ENCODE measurements at regions not wholly inside any gene's neighbourhood (a gene's known extent, or its start where the extent isn't known, plus 50 kb on each side); places are given as distances from the start of the nearest gene placed in this dataset.
A peak's percentile ranks its signal among the peaks of the same experiment; 100 is the strongest.

DNA sequence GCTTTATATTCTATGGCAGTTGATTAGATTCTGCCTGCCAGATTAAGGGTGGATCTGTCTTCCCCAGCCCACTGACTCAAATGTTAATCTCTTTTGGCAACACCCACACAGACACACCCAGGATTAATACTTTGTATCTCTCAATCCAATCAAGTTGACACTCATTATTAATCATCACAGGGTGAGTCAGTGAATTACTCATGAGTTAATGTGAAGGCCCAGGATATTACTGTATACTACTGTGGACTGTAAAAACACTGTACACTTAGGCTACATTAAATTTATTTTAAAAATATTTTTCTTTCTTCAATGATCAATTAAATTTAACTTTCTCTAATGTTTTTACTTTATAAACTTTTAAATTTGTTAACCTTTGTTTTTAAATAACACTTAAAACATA, 87.7 kb downstream of the NAP1L3 start:
- TF ChIP-seq TCF12 (IDR thresholded peaks at IDR 0.05; ENCODE audit: low read depth) (no peak), NFIC (IDR thresholded peaks at IDR 0.05) (no peak), FOXM1 (IDR thresholded peaks at IDR 0.05; ENCODE audit: borderline replicate concordance, low read depth) (no peak), CEBPB (IDR thresholded peaks at IDR 0.05) (no peak), EGR1 (IDR thresholded peaks at IDR 0.05) (no peak)
- TF ChIP-seq, protein P1, sequence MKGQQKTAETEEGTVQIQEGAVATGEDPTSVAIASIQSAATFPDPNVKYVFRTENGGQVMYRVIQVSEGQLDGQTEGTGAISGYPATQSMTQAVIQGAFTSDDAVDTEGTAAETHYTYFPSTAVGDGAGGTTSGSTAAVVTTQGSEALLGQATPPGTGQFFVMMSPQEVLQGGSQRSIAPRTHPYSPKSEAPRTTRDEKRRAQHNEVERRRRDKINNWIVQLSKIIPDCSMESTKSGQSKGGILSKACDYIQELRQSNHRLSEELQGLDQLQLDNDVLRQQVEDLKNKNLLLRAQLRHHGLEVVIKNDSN (IDR thresholded peaks at IDR 0.05), result no peak

DNA sequence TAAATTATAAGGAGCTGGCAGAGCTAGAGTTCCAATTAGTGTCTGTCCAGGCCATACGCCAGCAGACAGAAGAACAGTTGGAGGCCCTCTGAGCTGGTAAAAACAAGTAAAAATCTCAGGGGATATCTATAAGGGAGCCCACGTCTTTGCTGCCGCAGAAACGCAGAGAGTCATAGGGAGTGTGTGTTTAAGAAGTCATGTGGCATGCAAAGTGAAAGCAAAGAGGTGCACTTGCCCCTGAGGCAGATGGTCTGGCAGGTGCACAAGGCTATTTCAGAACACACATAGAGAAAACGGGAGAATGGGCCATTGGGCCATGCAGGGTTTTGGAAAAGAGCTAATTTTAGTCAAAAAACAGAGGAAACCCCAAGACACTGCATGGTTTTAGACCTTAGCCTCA, 92.7 kb downstream of the NAP1L3 start:
- TF ChIP-seq TCF12 (IDR thresholded peaks at IDR 0.05; ENCODE audit: low read depth), result no peak
- TF ChIP-seq, protein P1 (IDR thresholded peaks at IDR 0.05), result no peak
- TF ChIP-seq ZBTB7A (IDR thresholded peaks at IDR 0.05; ENCODE audit: low read depth), result no peak
- TF ChIP-seq NFIC (IDR thresholded peaks at IDR 0.05), result no peak
- no peak for TF ChIP-seq YY1 (IDR thresholded peaks at IDR 0.05; ENCODE audit: low read depth)
- no peak for TF ChIP-seq CREB1 (IDR thresholded peaks at IDR 0.05; ENCODE audit: low read depth)
- TF ChIP-seq TAF1 (IDR thresholded peaks at IDR 0.05; ENCODE audit: low read depth), result no peak
- no peak for TF ChIP-seq TEAD4 (IDR thresholded peaks at IDR 0.05)

DNA sequence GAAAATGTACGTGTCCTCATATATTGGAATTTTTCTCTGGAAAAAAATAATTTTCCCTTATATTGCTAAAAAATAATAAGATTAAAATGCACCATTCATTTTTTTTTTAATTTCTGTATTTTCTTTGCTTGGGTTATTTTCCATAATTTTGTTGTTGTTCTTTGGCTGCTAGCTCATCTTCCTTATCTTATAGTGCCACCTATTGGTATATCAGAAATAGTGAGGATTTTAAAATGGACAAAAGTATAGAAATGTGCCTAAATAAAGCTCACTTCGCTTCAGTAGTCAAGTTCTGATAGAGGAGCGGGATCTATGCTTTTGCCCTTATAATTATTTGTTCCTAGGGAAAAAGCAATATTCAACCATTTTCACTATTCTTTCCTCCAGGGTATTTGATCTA, 134.8 kb downstream of the NAP1L3 start:
- TF ChIP-seq NFIC (IDR thresholded peaks at IDR 0.05) (no peak), RAD21 (IDR thresholded peaks at IDR 0.05; ENCODE audit: low read depth) (peak; percentile 59)

DNA sequence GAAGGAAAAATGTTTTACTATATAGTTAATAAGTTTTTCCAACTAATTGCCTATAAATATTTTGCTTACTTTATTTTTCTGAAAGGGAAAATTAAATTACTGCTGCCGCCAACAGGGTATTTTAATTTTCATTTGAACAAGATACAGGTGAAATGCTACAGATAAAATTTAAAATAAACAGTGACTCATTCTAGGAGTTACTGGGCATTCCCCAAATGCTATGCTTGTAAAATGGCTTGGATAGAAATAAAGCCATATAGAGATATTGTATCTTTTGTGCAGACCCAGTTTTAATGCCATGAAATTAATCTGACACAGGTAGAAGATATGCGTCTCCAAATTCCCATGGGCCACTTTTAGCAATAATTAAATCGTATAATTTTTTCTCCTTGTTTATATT, 144.5 kb downstream of the NAP1L3 start:
- TF ChIP-seq RAD21 (IDR thresholded peaks at IDR 0.05; ENCODE audit: low read depth) (no peak), CREB1 (IDR thresholded peaks at IDR 0.05; ENCODE audit: low read depth) (no peak)
- TF ChIP-seq, protein P2, sequence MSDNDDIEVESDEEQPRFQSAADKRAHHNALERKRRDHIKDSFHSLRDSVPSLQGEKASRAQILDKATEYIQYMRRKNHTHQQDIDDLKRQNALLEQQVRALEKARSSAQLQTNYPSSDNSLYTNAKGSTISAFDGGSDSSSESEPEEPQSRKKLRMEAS (IDR thresholded peaks at IDR 0.05), result no peak
- TF ChIP-seq, protein P3, sequence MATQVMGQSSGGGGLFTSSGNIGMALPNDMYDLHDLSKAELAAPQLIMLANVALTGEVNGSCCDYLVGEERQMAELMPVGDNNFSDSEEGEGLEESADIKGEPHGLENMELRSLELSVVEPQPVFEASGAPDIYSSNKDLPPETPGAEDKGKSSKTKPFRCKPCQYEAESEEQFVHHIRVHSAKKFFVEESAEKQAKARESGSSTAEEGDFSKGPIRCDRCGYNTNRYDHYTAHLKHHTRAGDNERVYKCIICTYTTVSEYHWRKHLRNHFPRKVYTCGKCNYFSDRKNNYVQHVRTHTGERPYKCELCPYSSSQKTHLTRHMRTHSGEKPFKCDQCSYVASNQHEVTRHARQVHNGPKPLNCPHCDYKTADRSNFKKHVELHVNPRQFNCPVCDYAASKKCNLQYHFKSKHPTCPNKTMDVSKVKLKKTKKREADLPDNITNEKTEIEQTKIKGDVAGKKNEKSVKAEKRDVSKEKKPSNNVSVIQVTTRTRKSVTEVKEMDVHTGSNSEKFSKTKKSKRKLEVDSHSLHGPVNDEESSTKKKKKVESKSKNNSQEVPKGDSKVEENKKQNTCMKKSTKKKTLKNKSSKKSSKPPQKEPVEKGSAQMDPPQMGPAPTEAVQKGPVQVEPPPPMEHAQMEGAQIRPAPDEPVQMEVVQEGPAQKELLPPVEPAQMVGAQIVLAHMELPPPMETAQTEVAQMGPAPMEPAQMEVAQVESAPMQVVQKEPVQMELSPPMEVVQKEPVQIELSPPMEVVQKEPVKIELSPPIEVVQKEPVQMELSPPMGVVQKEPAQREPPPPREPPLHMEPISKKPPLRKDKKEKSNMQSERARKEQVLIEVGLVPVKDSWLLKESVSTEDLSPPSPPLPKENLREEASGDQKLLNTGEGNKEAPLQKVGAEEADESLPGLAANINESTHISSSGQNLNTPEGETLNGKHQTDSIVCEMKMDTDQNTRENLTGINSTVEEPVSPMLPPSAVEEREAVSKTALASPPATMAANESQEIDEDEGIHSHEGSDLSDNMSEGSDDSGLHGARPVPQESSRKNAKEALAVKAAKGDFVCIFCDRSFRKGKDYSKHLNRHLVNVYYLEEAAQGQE (IDR thresholded peaks at IDR 0.05; ENCODE audit: low read depth), result no peak
